ENCODE measurements at regions not wholly inside any gene's neighbourhood (a gene's known extent, or its start where the extent isn't known, plus 50 kb on each side); places are given as distances from the start of the nearest gene placed in this dataset.
A peak's percentile ranks its signal among the peaks of the same experiment; 100 is the strongest.

GRCh38 chr12:66862356-66862985 is 183.6 kb upstream of the GRIP1 start:
- Histone ChIP-seq H3K4me3 (ENCODE audit: low read length in 2 of 2) (no peak overlapping the region), H3K27me3 (ENCODE audit: insufficient read depth, low read length) (no peaks in the 10 kb centered on the region), H3K9me3 (ENCODE audit: control insufficient read depth in 1 of 2, low read length in 2 of 2) (no peaks in the 10 kb centered on the region), H3K4me1 (ENCODE audit: insufficient read depth, low read length) (no peaks in the 10 kb centered on the region), H3K27ac (ENCODE audit: low read depth, low read length) (no peak overlapping the region), H3K36me3 (ENCODE audit: insufficient read depth, low read length) (no peaks in the 10 kb centered on the region)
- intact Hi-C loops (cut with micrococcal nuclease), result loop anchor here (5.0 kb wide), 1 partner anchor 155 kb away; no protein-coding TSS in a partner anchor
- Mint-ChIP-seq H3K27ac (no peak overlapping the region), H3K4me1 (no peaks in the 10 kb centered on the region), H3K9me3 (no peaks in the 10 kb centered on the region), H3K36me3 (no peaks in the 10 kb centered on the region), H3K27me3 (peaks cover 3 to 6% of the 10 kb centered on the region in 2 donors), H3K4me3 (no peak overlapping the region)
- ChIA-PET CTCF (ENCODE audit: partially characterized antibody) (interaction anchor here (2.3 to 2.8 kb wide), 2 partner anchors 13 to 50 kb away, joined by 7 to 8 read pairs; no protein-coding TSS in a partner anchor), POLR2A (ENCODE audit: partially characterized antibody) (no interaction called here)
- DNase-seq, result no peak

DNA sequence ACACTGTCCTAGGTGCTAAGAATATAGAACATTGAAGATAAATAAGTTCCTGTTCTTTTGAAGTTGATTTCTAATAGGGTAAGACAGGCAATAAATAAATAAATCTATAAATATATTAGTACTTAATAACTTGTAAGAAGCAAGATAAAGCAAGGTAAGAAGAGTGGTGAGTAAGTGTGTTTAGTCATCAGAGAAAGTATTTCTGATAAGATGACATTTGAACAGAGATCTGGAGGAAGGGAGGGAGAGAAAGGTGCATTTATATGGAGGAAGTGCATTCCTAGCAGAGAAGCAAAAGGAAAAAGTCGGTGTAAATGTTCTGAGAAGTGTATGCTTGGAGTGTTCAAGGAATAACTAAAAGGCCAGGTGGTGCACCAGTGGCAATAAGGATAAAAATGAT is 184.4 kb upstream of the GRIP1 start:
- no peaks in the 10 kb centered on the region for H3K36me3 ChIP-seq (ENCODE audit: insufficient read depth, low read length)
- no peak overlapping the region for H3K27ac ChIP-seq (ENCODE audit: low read depth, low read length)
- no peak overlapping the region for H3K4me3 Mint-ChIP-seq
- H3K27me3 ChIP-seq (ENCODE audit: insufficient read depth, low read length), result no peaks in the 10 kb centered on the region
- H3K4me3 ChIP-seq (ENCODE audit: low read length in 2 of 2), result no peak overlapping the region
- no peaks in the 10 kb centered on the region for H3K4me1 ChIP-seq (ENCODE audit: insufficient read depth, low read length)
- H3K9me3 Mint-ChIP-seq, result no peaks in the 10 kb centered on the region
- CTCF ChIA-PET (ENCODE audit: partially characterized antibody), result no interaction called here
- POLR2A ChIA-PET (ENCODE audit: partially characterized antibody), result no interaction called here
- no peaks in the 10 kb centered on the region for H3K4me1 Mint-ChIP-seq
- no peaks in the 10 kb centered on the region for H3K9me3 ChIP-seq (ENCODE audit: control insufficient read depth in 1 of 2, low read length in 2 of 2)
- peaks cover 3 to 6% of the 10 kb centered on the region in 2 donors for H3K27me3 Mint-ChIP-seq
- no peak overlapping the region for H3K27ac Mint-ChIP-seq
- DNase-seq, result no peak
- no peaks in the 10 kb centered on the region for H3K36me3 Mint-ChIP-seq
- intact Hi-C loops (cut with micrococcal nuclease), result loop anchor here (5.0 kb wide), 1 partner anchor 156 kb away; no protein-coding TSS in a partner anchor

- Histone ChIP-seq H3K27me3 (ENCODE audit: insufficient read depth, low read length) (no peaks in the 10 kb centered on the region), H3K27ac (ENCODE audit: low read depth, low read length) (no peak overlapping the region), H3K36me3 (ENCODE audit: insufficient read depth, low read length) (no peaks in the 10 kb centered on the region), H3K4me1 (ENCODE audit: insufficient read depth, low read length) (no peaks in the 10 kb centered on the region), H3K4me3 (ENCODE audit: low read length in 2 of 2) (no peak overlapping the region), H3K9me3 (ENCODE audit: control insufficient read depth in 1 of 2, low read length in 2 of 2) (no peaks in the 10 kb centered on the region)
- intact Hi-C loops (cut with micrococcal nuclease), result no loop called here
- ChIA-PET CTCF (ENCODE audit: partially characterized antibody) (no interaction called here), POLR2A (ENCODE audit: partially characterized antibody) (no interaction called here)
- Mint-ChIP-seq H3K27me3 (peaks cover 4 to 14% of the 10 kb centered on the region in 2 donors), H3K4me3 (no peak overlapping the region), H3K4me1 (peaks cover 0 to 1% (median 0%) of the 10 kb centered on the region in 4 donors), H3K36me3 (no peaks in the 10 kb centered on the region), H3K27ac (no peak overlapping the region), H3K9me3 (peaks cover 0 to 2% (median 0%) of the 10 kb centered on the region in 8 donors)
- DNase-seq, result no peak
Measured at GRCh38 chr12:66877925-66878324, 199.0 kb upstream of the GRIP1 start.

- CTCF ChIA-PET (ENCODE audit: partially characterized antibody), result interaction anchor here (1.1 kb wide), 1 partner anchor 22 kb away, joined by 3 read pairs; no protein-coding TSS in a partner anchor
- Mint-ChIP-seq H3K4me1 (peaks cover 0 to 1% (median 0%) of the 10 kb centered on the region in 4 donors), H3K9me3 (peaks cover 0 to 2% (median 0%) of the 10 kb centered on the region in 8 donors), H3K27me3 (peaks cover 8 to 14% of the 10 kb centered on the region in 2 donors), H3K4me3 (no peak overlapping the region), H3K27ac (no peak overlapping the region), H3K36me3 (no peaks in the 10 kb centered on the region)
- no peaks in the 10 kb centered on the region for H3K4me1 ChIP-seq (ENCODE audit: insufficient read depth, low read length)
- POLR2A ChIA-PET (ENCODE audit: partially characterized antibody), result no interaction called here
- no peaks in the 10 kb centered on the region for H3K27me3 ChIP-seq (ENCODE audit: insufficient read depth, low read length)
- intact Hi-C loops (cut with micrococcal nuclease), result no loop called here
- no peaks in the 10 kb centered on the region for H3K9me3 ChIP-seq (ENCODE audit: control insufficient read depth in 1 of 2, low read length in 2 of 2)
- DNase-seq, result no peak
- H3K4me3 ChIP-seq (ENCODE audit: low read length in 2 of 2), result no peak overlapping the region
- no peak overlapping the region for H3K27ac ChIP-seq (ENCODE audit: low read depth, low read length)
- H3K36me3 ChIP-seq (ENCODE audit: insufficient read depth, low read length), result no peaks in the 10 kb centered on the region
Measured at GRCh38 chr12:66879409-66879808, 200.5 kb upstream of the GRIP1 start.

DNA sequence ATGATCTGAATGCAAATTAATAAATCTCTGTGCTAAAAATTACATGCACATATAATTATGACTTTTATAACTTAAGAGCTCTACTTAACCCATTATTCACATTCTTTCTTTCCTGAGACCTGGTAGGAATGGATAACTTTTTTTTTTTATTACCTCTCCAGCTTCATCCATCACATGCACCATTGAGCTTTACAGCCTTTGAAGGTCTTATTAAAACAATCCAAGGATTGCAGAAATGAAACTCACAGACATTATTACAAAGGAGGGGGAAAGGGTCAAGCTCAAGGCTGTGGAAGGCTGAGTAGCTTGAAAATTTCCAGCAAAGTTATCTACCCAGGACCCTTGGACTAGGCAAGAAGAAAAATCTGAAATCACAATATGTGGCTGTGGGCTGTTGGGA is 202.5 kb upstream of the GRIP1 start:
- intact Hi-C loops (cut with micrococcal nuclease), result no loop called here
- H3K4me3 Mint-ChIP-seq, result no peak overlapping the region
- Histone ChIP-seq H3K4me3 (ENCODE audit: low read length in 2 of 2) (no peak overlapping the region), H3K27me3 (ENCODE audit: insufficient read depth, low read length) (no peaks in the 10 kb centered on the region), H3K9me3 (ENCODE audit: control insufficient read depth in 1 of 2, low read length in 2 of 2) (no peaks in the 10 kb centered on the region), H3K27ac (ENCODE audit: low read depth, low read length) (no peak overlapping the region), H3K4me1 (ENCODE audit: insufficient read depth, low read length) (no peaks in the 10 kb centered on the region), H3K36me3 (ENCODE audit: insufficient read depth, low read length) (no peaks in the 10 kb centered on the region)
- CTCF ChIA-PET (ENCODE audit: partially characterized antibody), result no interaction called here
- H3K27me3 Mint-ChIP-seq, result peaks cover 8 to 14% of the 10 kb centered on the region in 2 donors
- POLR2A ChIA-PET (ENCODE audit: partially characterized antibody), result interaction anchor here (0.6 kb wide), 1 partner anchor 542 kb away, joined by 3 read pairs; no protein-coding TSS in a partner anchor
- H3K4me1 Mint-ChIP-seq, result no peaks in the 10 kb centered on the region
- peaks cover 0 to 2% (median 0%) of the 10 kb centered on the region in 8 donors for H3K9me3 Mint-ChIP-seq
- no peak for DNase-seq
- H3K36me3 Mint-ChIP-seq, result no peaks in the 10 kb centered on the region
- H3K27ac Mint-ChIP-seq, result peak overlapping the region in 1 of 7 donors; percentile 10

- no peak overlapping the region for H3K4me3 ChIP-seq (ENCODE audit: low read length in 2 of 2)
- intact Hi-C loops (cut with micrococcal nuclease), result no loop called here
- peaks cover 7 to 8% of the 10 kb centered on the region in 2 donors for H3K27me3 Mint-ChIP-seq
- no peaks in the 10 kb centered on the region for H3K4me1 ChIP-seq (ENCODE audit: insufficient read depth, low read length)
- H3K9me3 ChIP-seq (ENCODE audit: control insufficient read depth in 1 of 2, low read length in 2 of 2), result no peaks in the 10 kb centered on the region
- H3K36me3 ChIP-seq (ENCODE audit: insufficient read depth, low read length), result no peaks in the 10 kb centered on the region
- no peaks in the 10 kb centered on the region for H3K4me1 Mint-ChIP-seq
- no peaks in the 10 kb centered on the region for H3K9me3 Mint-ChIP-seq
- no peaks in the 10 kb centered on the region for H3K36me3 Mint-ChIP-seq
- no peak overlapping the region for H3K4me3 Mint-ChIP-seq
- no peak overlapping the region for H3K27ac ChIP-seq (ENCODE audit: low read depth, low read length)
- H3K27ac Mint-ChIP-seq, result no peak overlapping the region
- no peaks in the 10 kb centered on the region for H3K27me3 ChIP-seq (ENCODE audit: insufficient read depth, low read length)
- POLR2A ChIA-PET (ENCODE audit: partially characterized antibody), result no interaction called here
- CTCF ChIA-PET (ENCODE audit: partially characterized antibody), result interaction anchor here (1.4 kb wide), 1 partner anchor 23 kb away, joined by 3 read pairs; no protein-coding TSS in a partner anchor
- no peak for DNase-seq
Measured at GRCh38 chr12:66884091-66884490, 205.2 kb upstream of the GRIP1 start.

GRCh38 chr12:66885115-66885875 is 206.4 kb upstream of the GRIP1 start:
- H3K4me1 ChIP-seq (ENCODE audit: insufficient read depth, low read length), result no peaks in the 10 kb centered on the region
- H3K27me3 ChIP-seq (ENCODE audit: insufficient read depth, low read length), result no peaks in the 10 kb centered on the region
- H3K9me3 ChIP-seq (ENCODE audit: control insufficient read depth in 1 of 2, low read length in 2 of 2), result no peaks in the 10 kb centered on the region
- intact Hi-C loops (cut with micrococcal nuclease), result no loop called here
- CTCF ChIA-PET (ENCODE audit: partially characterized antibody), result interaction anchor here (1.4 kb wide), 1 partner anchor 24 kb away, joined by 3 read pairs; no protein-coding TSS in a partner anchor
- no peak overlapping the region for H3K27ac Mint-ChIP-seq
- H3K36me3 ChIP-seq (ENCODE audit: insufficient read depth, low read length), result no peaks in the 10 kb centered on the region
- no peaks in the 10 kb centered on the region for H3K9me3 Mint-ChIP-seq
- H3K27ac ChIP-seq (ENCODE audit: low read depth, low read length), result no peak overlapping the region
- H3K4me1 Mint-ChIP-seq, result no peaks in the 10 kb centered on the region
- no peak overlapping the region for H3K4me3 ChIP-seq (ENCODE audit: low read length in 2 of 2)
- H3K27me3 Mint-ChIP-seq, result peaks cover 2 to 4% of the 10 kb centered on the region in 2 donors
- POLR2A ChIA-PET (ENCODE audit: partially characterized antibody), result no interaction called here
- DNase-seq, result no peak
- no peak overlapping the region for H3K4me3 Mint-ChIP-seq
- no peaks in the 10 kb centered on the region for H3K36me3 Mint-ChIP-seq
